Cardiac muscle cell (in vitro differentiated cells and primary cell): ENCODE measurements at regions not wholly inside any gene's neighbourhood (a gene's known extent, or its start where the extent isn't known, plus 50 kb on each side); places are given as distances from the start of the nearest gene placed in this dataset.

Source experiments
- DNase-seq, 2 donors: peaks; one replicate each; pipeline versions ENCODE4 v3.0.0 to v3.0.0-alpha.2; 2010 to 2017; ENCODE audit warnings: low read depth in 1 of 2, low spot score in 1 of 2
- H3K27ac ChIP-seq: fragments of 200-600 bp; sonication (generic); 2 replicates; pipeline ENCODE4 v1.5.1; 2016
- H3K27me3 ChIP-seq: fragments of 200-600 bp; sonication (generic); 2 replicates; pipeline ENCODE4 v1.6.0; 2016; ENCODE audit warnings: control low read depth
- H3K36me3 ChIP-seq: fragments of 200-600 bp; sonication (generic); 2 replicates; pipeline ENCODE4 v1.5.1; 2016; ENCODE audit warnings: control low read depth
- H3K4me1 ChIP-seq: fragments of 200-600 bp; sonication (generic); 2 replicates; pipeline ENCODE4 v1.8.1; 2017; ENCODE audit warnings: low read depth, mild to moderate bottlenecking, mixed run types
- H3K4me3 ChIP-seq: fragments of 200-600 bp; sonication (generic); 2 replicates; pipeline ENCODE4 v1.5.1; 2016; ENCODE audit warnings: mild to moderate bottlenecking
- H3K9me3 ChIP-seq: fragments of 200-600 bp; sonication (generic); 2 replicates; pipeline ENCODE4 v1.5.1; 2017; ENCODE audit warnings: low read depth, mild to moderate bottlenecking, control low read depth
- TF ChIP-seq, protein P1 (sequence below): IDR thresholded peaks from 2 replicates; pipeline ENCODE4 v1.5.1; 2012; ENCODE audit warnings: low read depth, mild to moderate bottlenecking, low read length

DNA sequence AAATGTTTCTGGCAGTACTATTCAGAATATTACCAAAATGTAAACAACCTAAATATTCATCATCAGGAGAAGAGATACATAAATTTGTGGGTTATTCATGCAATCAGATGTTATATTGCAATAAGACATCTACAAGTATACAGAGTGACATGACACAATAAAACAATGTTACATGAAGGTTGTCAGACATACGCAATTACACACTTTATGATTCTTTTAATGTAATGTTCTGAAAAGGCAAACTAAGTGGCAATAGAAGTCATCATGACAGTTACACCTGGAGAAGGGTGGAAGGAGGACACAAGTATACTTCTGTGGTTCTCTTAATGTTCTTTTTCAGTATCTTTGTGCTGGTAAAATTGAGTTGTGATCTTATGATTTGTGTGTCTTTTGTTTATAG lies 95.8 kb upstream of the PRR20A start:
- Histone ChIP-seq H3K4me1 (peaks cover 4% of the 10 kb centered on the region), H3K27ac (no peak overlapping the region), H3K4me3 (no peak overlapping the region), H3K9me3 (no peaks in the 10 kb centered on the region), H3K27me3 (no peaks in the 10 kb centered on the region), H3K36me3 (no peaks in the 10 kb centered on the region)
- DNase-seq: no peak
- TF ChIP-seq, protein P1, sequence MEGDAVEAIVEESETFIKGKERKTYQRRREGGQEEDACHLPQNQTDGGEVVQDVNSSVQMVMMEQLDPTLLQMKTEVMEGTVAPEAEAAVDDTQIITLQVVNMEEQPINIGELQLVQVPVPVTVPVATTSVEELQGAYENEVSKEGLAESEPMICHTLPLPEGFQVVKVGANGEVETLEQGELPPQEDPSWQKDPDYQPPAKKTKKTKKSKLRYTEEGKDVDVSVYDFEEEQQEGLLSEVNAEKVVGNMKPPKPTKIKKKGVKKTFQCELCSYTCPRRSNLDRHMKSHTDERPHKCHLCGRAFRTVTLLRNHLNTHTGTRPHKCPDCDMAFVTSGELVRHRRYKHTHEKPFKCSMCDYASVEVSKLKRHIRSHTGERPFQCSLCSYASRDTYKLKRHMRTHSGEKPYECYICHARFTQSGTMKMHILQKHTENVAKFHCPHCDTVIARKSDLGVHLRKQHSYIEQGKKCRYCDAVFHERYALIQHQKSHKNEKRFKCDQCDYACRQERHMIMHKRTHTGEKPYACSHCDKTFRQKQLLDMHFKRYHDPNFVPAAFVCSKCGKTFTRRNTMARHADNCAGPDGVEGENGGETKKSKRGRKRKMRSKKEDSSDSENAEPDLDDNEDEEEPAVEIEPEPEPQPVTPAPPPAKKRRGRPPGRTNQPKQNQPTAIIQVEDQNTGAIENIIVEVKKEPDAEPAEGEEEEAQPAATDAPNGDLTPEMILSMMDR: no peak

DNA sequence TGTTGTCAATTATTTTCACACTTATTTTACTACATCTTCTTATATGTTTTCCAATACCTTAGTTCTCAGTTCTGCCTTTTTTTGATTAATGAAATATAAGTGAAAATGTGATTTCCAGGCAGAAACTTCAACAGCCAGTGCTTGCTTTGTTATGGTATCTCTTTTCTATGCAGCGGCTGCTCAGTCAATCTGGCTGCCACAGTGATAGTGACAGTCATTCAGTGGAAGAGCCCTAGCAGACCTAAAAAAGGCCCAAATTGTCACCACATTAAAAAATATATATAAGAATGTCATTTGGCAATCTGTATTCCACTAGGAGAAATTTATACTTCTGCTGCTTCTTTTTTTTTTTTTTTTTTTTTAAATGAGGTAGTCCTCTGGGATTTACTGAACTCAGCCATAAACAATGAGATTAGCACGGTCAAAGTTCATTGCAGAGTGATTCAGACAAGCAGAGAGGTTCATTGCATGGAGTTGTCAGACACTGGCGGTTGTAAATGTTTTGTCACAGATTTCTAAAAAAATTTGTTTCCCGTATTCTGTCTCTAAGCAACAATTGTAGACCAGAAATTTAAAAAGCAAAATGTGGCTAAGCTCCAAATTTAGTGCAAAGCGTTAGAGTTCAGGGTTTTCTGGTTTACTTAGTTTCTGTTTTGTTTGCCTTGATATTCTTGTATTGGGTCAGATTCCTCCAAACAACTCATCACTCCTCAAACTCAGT lies 94.7 kb upstream of the PRR20A start:
- Histone ChIP-seq H3K9me3 (no peaks in the 10 kb centered on the region), H3K36me3 (no peaks in the 10 kb centered on the region), H3K4me1 (peaks cover 4% of the 10 kb centered on the region)

DNA sequence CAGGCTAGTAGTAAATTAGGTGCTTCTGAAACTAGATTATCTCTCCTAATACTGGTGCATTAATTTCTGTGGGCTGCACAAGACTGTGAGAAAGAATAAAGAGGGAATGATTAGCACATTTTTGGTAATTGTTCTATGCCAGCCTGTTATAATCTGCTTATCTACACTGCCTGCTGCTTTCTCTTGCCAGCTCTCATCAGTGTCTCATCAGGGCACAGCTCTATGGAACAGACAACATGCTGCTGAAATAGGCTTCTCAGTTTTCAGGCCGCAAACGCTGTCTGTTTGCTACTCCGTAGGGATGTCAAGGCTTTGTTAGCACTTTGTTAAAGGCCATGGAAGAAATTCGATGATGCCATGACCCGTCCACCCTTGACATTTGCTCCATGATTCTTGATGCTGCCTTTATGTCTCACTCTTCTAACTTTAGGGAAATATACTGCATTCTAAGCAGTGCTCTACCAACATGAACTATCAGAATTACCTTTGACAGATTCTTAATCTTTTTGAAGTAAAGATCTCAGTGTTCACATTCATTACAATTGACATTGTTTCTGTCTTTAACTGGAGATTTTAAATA lies 84.0 kb upstream of the PRR20A start:
- H3K27me3 ChIP-seq: no peaks in the 10 kb centered on the region
- H3K27ac ChIP-seq: no peak overlapping the region
- no peak overlapping the region for H3K4me3 ChIP-seq
- H3K36me3 ChIP-seq: no peaks in the 10 kb centered on the region
- H3K4me1 ChIP-seq: no peaks in the 10 kb centered on the region
- no peaks in the 10 kb centered on the region for H3K9me3 ChIP-seq
- DNase-seq: no peak
- TF ChIP-seq, protein P1: no peak

More for the DNA sequence above, 94.7 kb upstream of the PRR20A start:
- peak; percentile 4 to 13 for DNase-seq
- Histone ChIP-seq H3K27me3 (no peaks in the 10 kb centered on the region), H3K4me3 (no peak overlapping the region), H3K27ac (no peak overlapping the region)
- TF ChIP-seq, protein P1: no peak

DNA sequence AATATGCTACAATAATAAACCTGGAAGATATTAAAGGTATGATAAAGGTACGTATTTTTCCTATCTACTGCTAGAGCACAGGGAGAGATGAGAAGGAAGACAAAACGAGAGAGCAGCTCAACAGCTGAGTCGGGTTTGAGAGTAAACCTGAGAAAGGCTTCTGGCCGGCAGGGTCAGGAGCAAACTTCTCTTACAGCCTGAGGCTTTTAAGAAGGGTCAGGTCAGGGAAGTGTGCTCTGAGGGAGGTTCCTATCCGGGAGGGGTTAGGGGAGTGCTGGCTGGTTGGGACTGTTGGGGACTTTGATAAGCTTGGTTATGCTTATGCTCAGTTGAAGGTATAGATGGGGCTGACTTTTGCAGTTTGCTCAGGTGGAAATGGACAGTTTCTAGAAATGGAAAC lies 77.7 kb upstream of the PRR20A start:
- no peak overlapping the region for H3K4me3 ChIP-seq
- TF ChIP-seq, protein P1: no peak
- H3K27me3 ChIP-seq: no peaks in the 10 kb centered on the region
- no peaks in the 10 kb centered on the region for H3K4me1 ChIP-seq
- DNase-seq: no peak
- H3K36me3 ChIP-seq: no peaks in the 10 kb centered on the region
- H3K9me3 ChIP-seq: no peaks in the 10 kb centered on the region
- H3K27ac ChIP-seq: no peak overlapping the region

DNA sequence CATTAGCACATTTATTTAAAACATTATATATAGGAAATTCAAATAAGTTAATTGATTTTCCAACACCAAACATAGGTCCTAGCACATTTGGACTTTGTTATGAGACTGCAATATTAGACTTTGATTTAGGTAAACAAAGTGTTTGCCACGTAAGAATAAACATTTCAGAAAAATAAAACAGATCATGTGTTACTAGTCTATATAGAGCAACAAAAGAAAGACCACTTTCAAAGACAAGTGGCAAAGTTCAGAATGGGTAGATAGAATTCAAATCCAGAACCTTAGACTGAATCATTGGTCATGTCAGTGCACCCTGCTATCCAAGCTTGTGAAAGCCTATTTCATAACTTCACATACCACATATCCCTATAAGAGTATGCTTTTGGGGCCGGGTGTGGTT lies 66.7 kb upstream of the PRR20A start:
- Histone ChIP-seq H3K27ac (no peak overlapping the region), H3K36me3 (no peaks in the 10 kb centered on the region), H3K9me3 (no peaks in the 10 kb centered on the region), H3K4me3 (no peak overlapping the region), H3K4me1 (no peaks in the 10 kb centered on the region), H3K27me3 (no peaks in the 10 kb centered on the region)
- DNase-seq: no peak
- TF ChIP-seq, protein P1: no peak
